HG03280 (cell line): ENCODE measurements at regions not wholly inside any gene's neighbourhood (a gene's known extent, or its start where the extent isn't known, plus 50 kb on each side); places are given as distances from the start of the nearest gene placed in this dataset.

ENCODE experiments used
- ATAC-seq: cut with Tn5 transposase; IDR thresholded peaks from one replicate; pipeline ENCODE4 v1.9.1; 2021; ENCODE audit warnings: mild to moderate bottlenecking, moderate library complexity; ENCODE audit not compliant: unreplicated experiment

DNA sequence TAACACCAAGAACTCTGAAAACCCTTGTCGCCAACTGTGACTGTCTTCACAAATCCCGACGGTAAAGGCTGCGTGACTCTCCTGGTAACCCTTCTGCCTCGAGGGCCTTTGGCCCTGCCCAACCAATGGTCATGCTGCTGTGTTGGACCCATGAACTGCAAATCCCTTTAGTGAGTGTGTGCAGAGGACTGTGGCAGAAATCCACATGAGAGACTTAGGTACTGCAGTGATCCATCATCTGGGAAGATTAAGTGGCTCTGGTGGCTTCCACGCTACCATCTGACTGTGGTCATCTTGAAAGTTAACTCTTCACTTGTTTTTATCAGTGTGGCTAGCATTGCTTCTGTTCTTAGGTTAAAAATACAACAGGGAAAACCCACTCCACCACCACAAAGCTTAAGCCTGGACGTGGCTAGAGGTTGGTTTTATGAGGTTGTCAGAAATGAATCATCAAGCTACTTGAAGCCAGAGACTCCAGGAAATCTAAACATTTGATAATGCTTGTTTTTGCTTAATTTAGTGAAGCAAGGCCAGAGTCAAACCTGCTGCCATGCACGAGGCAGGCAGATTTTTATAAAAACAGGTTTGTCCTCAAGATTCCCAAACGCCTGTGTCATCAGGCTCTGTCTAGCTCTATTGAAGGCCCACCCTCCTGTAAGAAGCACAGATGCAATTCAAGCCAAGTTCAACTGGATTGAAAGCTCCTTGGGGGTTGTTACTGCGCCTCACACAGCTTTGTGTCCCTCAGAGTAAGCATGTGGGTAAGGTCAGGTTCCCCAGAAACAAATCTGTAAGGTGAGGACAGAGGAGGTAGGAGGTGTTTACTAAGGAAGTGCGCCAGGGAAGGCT, 52.7 kb upstream of the ERCC6L2 start:
- ATAC-seq = peak; percentile 81

DNA sequence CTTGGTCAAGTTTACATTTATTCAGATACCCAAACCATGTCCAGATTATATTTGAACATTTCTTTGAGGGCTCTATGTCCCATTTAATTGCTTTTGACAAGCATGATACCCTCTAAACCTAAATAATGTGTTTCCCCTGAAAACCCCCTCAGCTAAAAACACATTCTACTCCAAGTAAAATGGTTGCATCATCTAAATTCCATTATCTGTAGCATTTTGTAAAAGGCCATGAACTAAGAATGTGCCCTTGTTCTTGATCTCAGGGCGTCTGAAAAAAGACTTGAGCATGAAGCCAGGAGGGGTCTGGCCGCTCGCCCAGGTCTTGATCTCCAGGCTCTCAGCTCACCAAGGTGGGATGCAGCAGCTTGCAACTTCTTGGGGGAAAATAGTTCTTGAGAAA, 53.5 kb upstream of the ERCC6L2 start:
- no peak for ATAC-seq

DNA sequence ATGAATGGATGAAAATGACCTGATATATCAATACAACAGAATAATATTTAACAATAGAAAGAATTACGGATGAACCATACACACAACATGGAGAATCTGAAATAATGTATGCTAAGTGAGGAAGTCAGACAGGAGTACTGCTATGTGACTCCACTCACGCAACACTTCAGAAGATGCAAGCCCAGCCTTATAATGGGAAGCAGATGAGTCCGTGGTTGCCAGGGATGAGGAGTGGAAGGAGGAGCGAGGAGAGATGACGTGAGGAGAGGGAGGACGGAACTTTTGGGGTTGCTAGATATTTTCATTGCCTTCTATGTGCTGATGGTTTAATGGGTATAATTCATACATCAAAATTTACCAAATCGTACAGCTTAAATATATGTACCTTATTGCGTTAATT, 55.4 kb upstream of the ERCC6L2 start:
- no peak for ATAC-seq

GRCh38 chr9:95819636-95820035, 55.9 kb upstream of the ERCC6L2 start:
- ATAC-seq = no peak

- no peak for ATAC-seq
Measured at GRCh38 chr9:95817205-95817604, 58.3 kb upstream of the ERCC6L2 start.

DNA sequence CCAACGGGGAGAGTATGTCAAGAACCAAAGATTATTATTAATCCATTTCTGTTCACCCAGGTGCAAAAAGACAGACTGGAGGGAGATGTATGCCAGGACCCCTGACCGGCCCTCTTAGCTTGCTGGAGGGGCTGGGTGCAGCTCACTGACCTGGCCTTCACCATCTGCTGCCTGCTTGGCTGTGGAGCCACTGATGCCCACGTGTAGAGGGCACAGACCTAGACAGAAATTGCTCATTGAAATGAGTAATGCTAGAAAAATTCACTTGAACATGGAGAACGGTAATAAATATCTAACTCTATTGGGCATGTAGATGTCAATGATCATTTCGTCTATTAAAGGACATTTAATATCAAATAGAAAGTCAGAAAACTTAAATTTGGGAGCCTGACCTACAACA, 58.8 kb upstream of the ERCC6L2 start:
- no peak for ATAC-seq

DNA sequence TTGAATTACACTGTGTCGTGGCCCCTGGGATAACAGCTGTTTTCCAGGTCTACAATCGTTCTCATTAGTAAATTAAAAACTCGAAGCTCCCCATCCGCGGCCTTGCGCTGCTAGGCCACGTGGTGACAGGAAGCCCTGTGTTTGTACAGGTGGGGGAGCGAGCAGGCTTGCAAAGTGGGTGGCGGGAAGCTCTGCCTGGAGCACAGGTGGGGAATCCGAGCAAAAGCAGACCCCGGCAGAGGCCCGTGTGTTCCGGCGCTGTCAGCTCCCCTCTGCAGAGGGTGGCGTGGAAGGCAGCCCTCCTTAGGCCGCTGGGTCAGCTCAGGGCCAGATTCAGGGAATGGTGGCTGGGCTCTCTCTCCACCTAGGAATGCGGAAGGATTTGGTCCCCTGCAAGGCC, 59.5 kb upstream of the ERCC6L2 start:
- no peak for ATAC-seq

DNA sequence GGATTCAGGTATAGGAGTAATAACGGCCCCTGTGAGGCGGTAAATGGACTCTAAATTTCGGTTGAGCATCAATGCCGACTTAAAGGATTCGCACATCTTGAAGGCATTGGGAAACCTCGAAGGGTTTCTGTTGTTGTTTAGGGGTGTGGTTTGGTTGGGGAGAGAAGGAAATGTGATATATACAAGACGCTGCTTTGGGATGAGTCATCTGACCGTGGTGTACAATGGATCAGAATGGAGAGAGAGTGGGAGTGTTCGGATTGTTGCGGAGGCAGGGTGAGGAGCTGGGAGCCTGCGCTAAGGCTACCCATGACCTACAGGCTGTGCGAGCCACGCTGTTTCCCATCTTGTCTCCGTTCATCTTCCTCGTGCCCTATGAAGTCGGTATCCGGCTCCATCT, 60.4 kb upstream of the ERCC6L2 start:
- no peak for ATAC-seq

- no peak for ATAC-seq
Measured at GRCh38 chr9:95813923-95814322, 61.6 kb upstream of the ERCC6L2 start.

- no peak for ATAC-seq
Measured at GRCh38 chr9:95810814-95811213, 64.7 kb upstream of the ERCC6L2 start.

- ATAC-seq = no peak
Measured at GRCh38 chr9:95810133-95810532, 65.4 kb upstream of the ERCC6L2 start.

- no peak for ATAC-seq
Measured at GRCh38 chr9:95809686-95810085, 65.8 kb upstream of the ERCC6L2 start.

DNA sequence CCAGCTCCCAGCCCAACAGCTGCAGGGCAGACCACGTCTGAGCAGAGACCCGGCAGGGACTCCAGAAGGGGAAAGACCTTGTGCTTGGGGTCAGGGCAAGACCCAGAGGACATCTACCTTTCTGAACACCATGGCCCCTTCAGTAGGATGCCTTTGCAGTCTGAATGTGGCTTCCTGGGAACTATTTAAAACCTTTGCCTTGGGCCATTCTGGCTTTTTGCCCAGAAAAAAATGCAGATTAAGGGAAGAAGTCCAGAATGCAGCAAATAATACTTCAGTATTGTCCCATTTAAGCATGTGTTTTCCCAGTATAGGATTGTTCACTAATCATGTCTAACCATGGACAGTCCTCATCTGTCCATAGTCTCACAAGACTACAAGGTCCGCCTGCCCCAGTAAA, 67.5 kb upstream of the ERCC6L2 start:
- ATAC-seq = no peak

- ATAC-seq = no peak
Measured at GRCh38 chr9:95807326-95807947, 68.1 kb upstream of the ERCC6L2 start.

DNA sequence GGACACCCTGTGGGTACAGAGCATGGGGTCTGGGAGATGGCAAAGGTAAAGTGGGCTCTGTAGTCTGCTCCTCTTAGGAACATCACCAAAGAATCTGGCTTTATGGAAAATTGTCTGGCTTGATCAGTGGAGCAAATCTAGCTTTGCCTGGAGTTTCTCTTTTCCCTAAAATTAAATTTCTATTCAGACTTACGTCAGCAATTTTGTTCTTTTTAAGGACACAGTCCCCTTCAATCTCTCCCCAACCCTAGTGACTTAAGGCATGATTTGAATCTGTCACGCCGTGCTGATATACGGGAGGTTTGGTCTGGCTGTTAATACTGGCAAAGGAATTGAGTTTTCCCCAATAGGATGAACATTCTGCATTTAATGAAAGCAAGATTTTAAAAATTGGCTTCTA, 72.3 kb upstream of the ERCC6L2 start:
- no peak for ATAC-seq

- no peak for ATAC-seq
Measured at GRCh38 chr9:95801797-95802196, 73.7 kb upstream of the ERCC6L2 start.

GRCh38 chr9:95796029-95796428, 79.5 kb upstream of the ERCC6L2 start:
- ATAC-seq = no peak

DNA sequence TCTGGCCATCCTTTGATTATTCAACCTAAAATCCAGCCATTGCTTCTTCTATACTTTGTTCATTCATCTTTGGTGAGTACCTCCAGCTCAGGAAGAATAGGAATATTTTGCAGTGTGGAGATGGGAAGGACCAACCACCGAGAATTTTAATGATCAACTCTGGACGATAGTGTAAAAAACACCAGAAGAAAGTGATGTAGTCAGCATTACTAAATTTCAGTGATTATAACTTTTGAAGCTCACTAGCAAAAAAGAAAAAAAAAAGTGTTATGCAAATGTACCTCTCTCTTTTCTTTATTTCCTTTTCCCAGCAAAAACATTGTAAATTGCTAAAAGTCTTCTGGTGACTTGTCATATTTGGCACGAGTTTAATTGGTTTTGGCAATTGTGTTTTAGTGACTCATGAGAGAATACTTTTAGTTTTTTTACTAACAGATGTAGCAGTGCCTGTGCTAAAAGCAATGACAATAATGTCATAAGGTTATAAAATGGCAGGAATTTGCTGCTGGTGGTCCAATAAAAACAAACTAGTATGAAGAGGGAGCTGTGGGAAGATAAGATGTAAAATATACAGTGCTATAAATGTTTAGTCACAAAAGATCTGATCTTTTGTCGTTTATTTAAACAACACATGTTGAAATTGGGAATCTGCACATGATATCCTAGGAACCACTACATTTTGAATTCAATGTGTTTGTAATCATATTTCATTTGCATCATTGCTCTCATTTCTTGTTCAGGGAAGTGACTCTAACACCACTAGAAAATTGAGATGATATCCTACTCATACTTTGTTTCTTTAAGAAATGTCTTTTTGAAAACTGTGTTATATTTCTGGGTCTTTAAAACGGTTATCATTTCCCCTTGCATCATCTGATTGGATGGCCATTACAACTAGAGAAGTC, 81.3 kb upstream of the ERCC6L2 start:
- ATAC-seq = no peak

DNA sequence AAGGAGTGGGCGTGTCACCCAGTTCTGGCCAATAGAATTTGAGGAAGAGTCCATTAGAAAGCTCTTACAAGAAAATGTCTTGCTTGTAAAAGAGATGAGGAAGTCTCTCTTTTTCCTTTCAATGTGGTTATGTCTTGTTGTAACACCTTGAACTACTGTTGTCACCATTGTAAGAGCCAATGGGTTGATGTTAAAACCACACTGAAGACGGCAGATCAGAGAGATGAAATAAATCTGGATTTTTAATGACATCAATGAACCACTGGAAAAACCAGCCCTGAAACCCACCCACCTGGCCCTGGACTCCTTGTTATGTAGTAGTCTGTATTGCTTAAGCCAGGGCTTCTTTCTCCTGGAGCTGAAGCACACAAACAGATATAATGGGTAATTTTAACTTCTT, 83.8 kb upstream of the ERCC6L2 start:
- no peak for ATAC-seq

DNA sequence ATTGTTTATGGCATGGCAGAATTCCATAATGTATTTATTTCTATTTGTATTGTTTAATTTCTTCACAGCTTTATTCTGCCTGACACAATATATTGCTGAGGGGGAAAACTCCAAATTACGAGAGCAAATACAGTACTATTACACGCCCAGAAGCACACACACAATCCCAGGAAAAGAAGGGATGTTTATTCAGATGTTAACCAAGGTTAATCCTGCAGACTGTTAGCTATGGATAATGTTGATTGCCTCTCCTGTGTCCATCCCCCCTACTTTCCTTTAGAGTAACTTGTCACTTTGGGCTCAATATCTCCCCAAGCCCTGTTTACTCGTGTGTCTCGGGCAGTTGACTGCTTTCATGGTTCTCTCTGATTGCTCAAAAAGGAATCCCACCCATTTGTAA, 84.2 kb upstream of the ERCC6L2 start:
- ATAC-seq = no peak

DNA sequence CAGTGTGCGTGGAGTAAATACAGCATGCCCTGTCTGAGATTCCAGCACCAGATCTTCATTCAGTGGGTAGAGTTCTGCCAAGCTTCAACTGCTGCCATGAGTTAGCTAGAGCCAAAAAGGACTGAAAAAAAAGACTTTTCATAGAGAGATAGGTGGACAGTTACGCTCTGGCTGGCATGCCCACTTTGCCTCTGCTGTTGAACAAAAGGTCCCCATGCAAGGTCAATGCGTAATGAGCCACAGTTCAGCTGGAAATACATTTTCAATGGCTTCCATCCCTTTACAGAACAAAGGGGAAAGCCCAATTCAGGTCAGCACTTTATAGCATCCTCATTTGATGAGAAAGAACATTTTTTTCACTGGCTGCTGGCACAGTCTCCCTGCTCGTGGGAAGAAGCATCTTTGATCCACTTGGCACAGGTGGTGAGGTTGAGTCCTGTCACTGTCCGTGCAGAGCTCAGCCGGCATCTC, 86.9 kb upstream of the ERCC6L2 start:
- no peak for ATAC-seq
